ENCODE measurements at regions not wholly inside any gene's neighbourhood (a gene's known extent, or its start where the extent isn't known, plus 50 kb on each side); places are given as distances from the start of the nearest gene placed in this dataset.

GRCh38 chr13:109329175-109329574, 457.2 kb downstream of the IRS2 start:
- no peak overlapping the region for H3K4me3 ChIP-seq
- SMC1A ChIA-PET (ENCODE audit: uncharacterized antibody, unreplicated experiment): interaction anchor here (1.1 kb wide), 1 partner anchor 12 kb away, joined by 3 read pairs; no protein-coding TSS in a partner anchor
- intact Hi-C loops (cut with micrococcal nuclease; ENCODE audit: unreplicated experiment) (no loop called here), in situ Hi-C loops (cut with MboI) (no loop called here)
- no peaks in the 10 kb centered on the region for H3K4me1 ChIP-seq (ENCODE audit: control insufficient read depth, insufficient read depth, low read length)
- H3K79me2 ChIP-seq (ENCODE audit: control insufficient read depth, insufficient read depth, low read length): no peaks in the 10 kb centered on the region
- no peaks in the 10 kb centered on the region for H3K27me3 ChIP-seq (replicated peaks in 1 of 2; ENCODE audit: control insufficient read depth in 2 of 2, insufficient read depth in 2 of 2, low read length in 1 of 2)
- POLR2A ChIA-PET: no interaction called here
- H3K27ac ChIP-seq (ENCODE audit: control insufficient read depth, insufficient read depth): no peak overlapping the region
- CTCF ChIA-PET: no interaction called here
- FAIRE-seq (no peak), ATAC-seq (no peak), DNase-seq (ENCODE audit: low read depth, low spot score) (no peak)
- no peaks in the 10 kb centered on the region for H3K9me3 ChIP-seq (replicated peaks; ENCODE audit: control insufficient read depth, insufficient read depth, low read length)
- TF ChIP-seq PML (IDR thresholded peaks at IDR 0.05; ENCODE audit: low read length) (no peak), NR2C1 (IDR thresholded peaks at IDR 0.05) (no peak)
- TF ChIP-seq, protein P1, sequence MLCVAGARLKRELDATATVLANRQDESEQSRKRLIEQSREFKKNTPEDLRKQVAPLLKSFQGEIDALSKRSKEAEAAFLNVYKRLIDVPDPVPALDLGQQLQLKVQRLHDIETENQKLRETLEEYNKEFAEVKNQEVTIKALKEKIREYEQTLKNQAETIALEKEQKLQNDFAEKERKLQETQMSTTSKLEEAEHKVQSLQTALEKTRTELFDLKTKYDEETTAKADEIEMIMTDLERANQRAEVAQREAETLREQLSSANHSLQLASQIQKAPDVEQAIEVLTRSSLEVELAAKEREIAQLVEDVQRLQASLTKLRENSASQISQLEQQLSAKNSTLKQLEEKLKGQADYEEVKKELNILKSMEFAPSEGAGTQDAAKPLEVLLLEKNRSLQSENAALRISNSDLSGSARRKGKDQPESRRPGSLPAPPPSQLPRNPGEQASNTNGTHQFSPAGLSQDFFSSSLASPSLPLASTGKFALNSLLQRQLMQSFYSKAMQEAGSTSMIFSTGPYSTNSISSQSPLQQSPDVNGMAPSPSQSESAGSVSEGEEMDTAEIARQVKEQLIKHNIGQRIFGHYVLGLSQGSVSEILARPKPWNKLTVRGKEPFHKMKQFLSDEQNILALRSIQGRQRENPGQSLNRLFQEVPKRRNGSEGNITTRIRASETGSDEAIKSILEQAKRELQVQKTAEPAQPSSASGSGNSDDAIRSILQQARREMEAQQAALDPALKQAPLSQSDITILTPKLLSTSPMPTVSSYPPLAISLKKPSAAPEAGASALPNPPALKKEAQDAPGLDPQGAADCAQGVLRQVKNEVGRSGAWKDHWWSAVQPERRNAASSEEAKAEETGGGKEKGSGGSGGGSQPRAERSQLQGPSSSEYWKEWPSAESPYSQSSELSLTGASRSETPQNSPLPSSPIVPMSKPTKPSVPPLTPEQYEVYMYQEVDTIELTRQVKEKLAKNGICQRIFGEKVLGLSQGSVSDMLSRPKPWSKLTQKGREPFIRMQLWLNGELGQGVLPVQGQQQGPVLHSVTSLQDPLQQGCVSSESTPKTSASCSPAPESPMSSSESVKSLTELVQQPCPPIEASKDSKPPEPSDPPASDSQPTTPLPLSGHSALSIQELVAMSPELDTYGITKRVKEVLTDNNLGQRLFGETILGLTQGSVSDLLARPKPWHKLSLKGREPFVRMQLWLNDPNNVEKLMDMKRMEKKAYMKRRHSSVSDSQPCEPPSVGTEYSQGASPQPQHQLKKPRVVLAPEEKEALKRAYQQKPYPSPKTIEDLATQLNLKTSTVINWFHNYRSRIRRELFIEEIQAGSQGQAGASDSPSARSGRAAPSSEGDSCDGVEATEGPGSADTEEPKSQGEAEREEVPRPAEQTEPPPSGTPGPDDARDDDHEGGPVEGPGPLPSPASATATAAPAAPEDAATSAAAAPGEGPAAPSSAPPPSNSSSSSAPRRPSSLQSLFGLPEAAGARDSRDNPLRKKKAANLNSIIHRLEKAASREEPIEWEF (IDR thresholded peaks at IDR 0.05; ENCODE audit: insufficient replicate concordance, low read depth, low read length): no peak
- RAD21 ChIA-PET (ENCODE audit: unreplicated experiment): no interaction called here
- no TSS peak for BruUV-seq (replicated peaks)
- WGBS (ENCODE audit: insufficient coverage, insufficient replicate concordance, low lambda C conversion rate, missing lambda C conversion rate): 9% methylated on average over 4 of the region's 4 CpGs
- H4K20me1 ChIP-seq (ENCODE audit: control insufficient read depth, insufficient read depth): no peaks in the 10 kb centered on the region
- no peak overlapping the region for H2AFZ ChIP-seq (ENCODE audit: control insufficient read depth, low read depth, low read length)
- no peaks in the 10 kb centered on the region for H3K36me3 ChIP-seq (ENCODE audit: control insufficient read depth in 2 of 2, insufficient read depth in 2 of 2, low read length in 1 of 2)
- H3K4me2 ChIP-seq (ENCODE audit: control insufficient read depth, insufficient read depth): no peak overlapping the region
- H3K9ac ChIP-seq (ENCODE audit: control insufficient read depth, insufficient read depth, low read length): no peak overlapping the region

Measured in GM12878 (cell line).